HEK293 (cell line): ENCODE measurements at regions not wholly inside any gene's neighbourhood (a gene's known extent, or its start where the extent isn't known, plus 50 kb on each side); places are given as distances from the start of the nearest gene placed in this dataset.

Experiments used
- AEBP2 ChIP-seq: fragments of 450-650 bp; formaldehyde crosslinking; IDR thresholded peaks from 2 replicates; pipeline ENCODE4 v1.5.1; 2016; ENCODE audit warnings: missing biosample characterization, missing genetic modification characterization, borderline replicate concordance
- CTCF ChIP-seq: fragments of 450-650 bp; formaldehyde crosslinking; IDR thresholded peaks from 2 replicates; pipeline ENCODE4 v1.5.1; 2016; ENCODE audit warnings: missing biosample characterization, missing genetic modification characterization
- ELK4 ChIP-seq: IDR thresholded peaks from 2 replicates; pipeline ENCODE4 v1.6.1; 2011; ENCODE audit warnings: mild to moderate bottlenecking, low read depth, low read length, borderline replicate concordance
- MYNN ChIP-seq: fragments of 450-650 bp; formaldehyde crosslinking; IDR thresholded peaks from 2 replicates; pipeline ENCODE4 v1.5.1; 2016; ENCODE audit warnings: missing biosample characterization, missing genetic modification characterization, borderline replicate concordance
- ZNF302 ChIP-seq: fragments of 450-650 bp; formaldehyde crosslinking; IDR thresholded peaks from 2 replicates; pipeline ENCODE4 v1.5.1; 2016; ENCODE audit warnings: missing biosample characterization, missing genetic modification characterization, low read depth

GRCh38 chr4:181796502-181796901 is 446.7 kb upstream of the TENM3 start:
- no peak for TF ChIP-seq AEBP2 (tag by site-specific recombination)
- TF ChIP-seq ZNF302 (tag by site-specific recombination), result no peak
- no peak for TF ChIP-seq ELK4
- TF ChIP-seq CTCF, result no peak
- TF ChIP-seq MYNN (tag by site-specific recombination), result no peak
